HL-60 (cell line): ENCODE measurements at regions not wholly inside any gene's neighbourhood (a gene's known extent, or its start where the extent isn't known, plus 50 kb on each side); places are given as distances from the start of the nearest gene placed in this dataset.

Experiments
- DNase-seq, 2 experiments: peaks; one replicate each; pipeline ENCODE4 v3.0.0-alpha.2; 2010 to 2020; ENCODE audit warnings: low read depth in 1 of 2, low spot score in 1 of 2
- H3K27ac ChIP-seq: fragments of 250-450 bp; sonication (Bioruptor Pico); replicated peaks from 2 replicates; pipeline ENCODE4 v1.5.1; 2020; ENCODE audit warnings: mild to moderate bottlenecking, moderate library complexity
- H3K27me3 ChIP-seq: fragments of 250-450 bp; sonication (Bioruptor Pico); 2 replicates; pipeline ENCODE4 v1.5.1; 2021; ENCODE audit warnings: mild to moderate bottlenecking, moderate library complexity; ENCODE audit not compliant: insufficient read depth, poor library complexity, severe bottlenecking
- H3K4me3 ChIP-seq: replicated peaks from 2 replicates; pipeline ENCODE4 v1.5.1; 2011; ENCODE audit warnings: mild to moderate bottlenecking, control low read depth, low read length; ENCODE audit not compliant: insufficient read depth
- GABPA ChIP-seq: IDR thresholded peaks from 2 replicates; pipeline ENCODE4 v1.6.1; 2012; ENCODE audit warnings: low read depth
- POLR2AphosphoS5 ChIP-seq: IDR thresholded peaks from 2 replicates; pipeline ENCODE4 v1.6.1; 2012; ENCODE audit warnings: low read depth
- SPI1 ChIP-seq: IDR thresholded peaks from 2 replicates; pipeline ENCODE4 v1.6.1; 2012; ENCODE audit warnings: low read depth, mild to moderate bottlenecking, borderline replicate concordance
- TF ChIP-seq, protein P1 (sequence below): IDR thresholded peaks from 2 replicates; pipeline ENCODE4 v1.6.1; 2012; ENCODE audit warnings: low read depth; ENCODE audit not compliant: insufficient replicate concordance
- TF ChIP-seq, protein P2 (sequence below): IDR thresholded peaks from one replicate; pipeline ENCODE4 v1.5.1; 2011; ENCODE audit warnings: low read length, control low read depth, inconsistent platforms; ENCODE audit not compliant: insufficient read depth

DNA sequence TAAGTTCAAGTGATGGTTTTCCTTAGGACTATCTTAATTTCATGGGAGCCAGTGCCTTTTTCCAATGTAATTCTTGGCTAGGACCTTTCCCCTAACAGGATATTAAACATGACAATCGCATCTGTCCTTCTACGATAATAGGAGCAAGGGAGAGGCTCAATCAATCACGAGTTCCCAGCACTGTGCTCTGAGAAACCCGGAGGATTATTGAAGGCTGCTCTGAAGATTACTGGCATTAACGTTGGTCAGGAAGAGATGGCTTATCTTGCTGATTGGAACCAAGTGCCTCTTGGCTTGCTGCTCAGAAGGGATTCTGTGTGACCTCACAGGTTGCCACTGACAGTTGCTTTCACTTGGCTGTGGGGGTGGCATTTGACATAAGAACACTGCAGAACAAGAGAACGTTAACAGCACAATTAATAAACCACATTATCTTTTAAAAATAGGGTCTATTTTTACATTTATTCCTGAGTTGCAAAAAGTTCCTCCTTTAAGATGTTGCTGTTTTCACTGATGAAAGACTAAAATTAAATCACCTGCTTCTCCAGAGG is 252.1 kb upstream of the TAC1 start:
- Histone ChIP-seq H3K4me3 (no peak overlapping the region), H3K27me3 (no peaks in the 10 kb centered on the region), H3K27ac (no peak overlapping the region)
- DNase-seq = no peak
- TF ChIP-seq, protein P1, sequence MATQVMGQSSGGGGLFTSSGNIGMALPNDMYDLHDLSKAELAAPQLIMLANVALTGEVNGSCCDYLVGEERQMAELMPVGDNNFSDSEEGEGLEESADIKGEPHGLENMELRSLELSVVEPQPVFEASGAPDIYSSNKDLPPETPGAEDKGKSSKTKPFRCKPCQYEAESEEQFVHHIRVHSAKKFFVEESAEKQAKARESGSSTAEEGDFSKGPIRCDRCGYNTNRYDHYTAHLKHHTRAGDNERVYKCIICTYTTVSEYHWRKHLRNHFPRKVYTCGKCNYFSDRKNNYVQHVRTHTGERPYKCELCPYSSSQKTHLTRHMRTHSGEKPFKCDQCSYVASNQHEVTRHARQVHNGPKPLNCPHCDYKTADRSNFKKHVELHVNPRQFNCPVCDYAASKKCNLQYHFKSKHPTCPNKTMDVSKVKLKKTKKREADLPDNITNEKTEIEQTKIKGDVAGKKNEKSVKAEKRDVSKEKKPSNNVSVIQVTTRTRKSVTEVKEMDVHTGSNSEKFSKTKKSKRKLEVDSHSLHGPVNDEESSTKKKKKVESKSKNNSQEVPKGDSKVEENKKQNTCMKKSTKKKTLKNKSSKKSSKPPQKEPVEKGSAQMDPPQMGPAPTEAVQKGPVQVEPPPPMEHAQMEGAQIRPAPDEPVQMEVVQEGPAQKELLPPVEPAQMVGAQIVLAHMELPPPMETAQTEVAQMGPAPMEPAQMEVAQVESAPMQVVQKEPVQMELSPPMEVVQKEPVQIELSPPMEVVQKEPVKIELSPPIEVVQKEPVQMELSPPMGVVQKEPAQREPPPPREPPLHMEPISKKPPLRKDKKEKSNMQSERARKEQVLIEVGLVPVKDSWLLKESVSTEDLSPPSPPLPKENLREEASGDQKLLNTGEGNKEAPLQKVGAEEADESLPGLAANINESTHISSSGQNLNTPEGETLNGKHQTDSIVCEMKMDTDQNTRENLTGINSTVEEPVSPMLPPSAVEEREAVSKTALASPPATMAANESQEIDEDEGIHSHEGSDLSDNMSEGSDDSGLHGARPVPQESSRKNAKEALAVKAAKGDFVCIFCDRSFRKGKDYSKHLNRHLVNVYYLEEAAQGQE = no peak
- TF ChIP-seq, protein P2, sequence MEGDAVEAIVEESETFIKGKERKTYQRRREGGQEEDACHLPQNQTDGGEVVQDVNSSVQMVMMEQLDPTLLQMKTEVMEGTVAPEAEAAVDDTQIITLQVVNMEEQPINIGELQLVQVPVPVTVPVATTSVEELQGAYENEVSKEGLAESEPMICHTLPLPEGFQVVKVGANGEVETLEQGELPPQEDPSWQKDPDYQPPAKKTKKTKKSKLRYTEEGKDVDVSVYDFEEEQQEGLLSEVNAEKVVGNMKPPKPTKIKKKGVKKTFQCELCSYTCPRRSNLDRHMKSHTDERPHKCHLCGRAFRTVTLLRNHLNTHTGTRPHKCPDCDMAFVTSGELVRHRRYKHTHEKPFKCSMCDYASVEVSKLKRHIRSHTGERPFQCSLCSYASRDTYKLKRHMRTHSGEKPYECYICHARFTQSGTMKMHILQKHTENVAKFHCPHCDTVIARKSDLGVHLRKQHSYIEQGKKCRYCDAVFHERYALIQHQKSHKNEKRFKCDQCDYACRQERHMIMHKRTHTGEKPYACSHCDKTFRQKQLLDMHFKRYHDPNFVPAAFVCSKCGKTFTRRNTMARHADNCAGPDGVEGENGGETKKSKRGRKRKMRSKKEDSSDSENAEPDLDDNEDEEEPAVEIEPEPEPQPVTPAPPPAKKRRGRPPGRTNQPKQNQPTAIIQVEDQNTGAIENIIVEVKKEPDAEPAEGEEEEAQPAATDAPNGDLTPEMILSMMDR = no peak
- TF ChIP-seq GABPA (no peak), SPI1 (no peak), POLR2AphosphoS5 (no peak)

DNA sequence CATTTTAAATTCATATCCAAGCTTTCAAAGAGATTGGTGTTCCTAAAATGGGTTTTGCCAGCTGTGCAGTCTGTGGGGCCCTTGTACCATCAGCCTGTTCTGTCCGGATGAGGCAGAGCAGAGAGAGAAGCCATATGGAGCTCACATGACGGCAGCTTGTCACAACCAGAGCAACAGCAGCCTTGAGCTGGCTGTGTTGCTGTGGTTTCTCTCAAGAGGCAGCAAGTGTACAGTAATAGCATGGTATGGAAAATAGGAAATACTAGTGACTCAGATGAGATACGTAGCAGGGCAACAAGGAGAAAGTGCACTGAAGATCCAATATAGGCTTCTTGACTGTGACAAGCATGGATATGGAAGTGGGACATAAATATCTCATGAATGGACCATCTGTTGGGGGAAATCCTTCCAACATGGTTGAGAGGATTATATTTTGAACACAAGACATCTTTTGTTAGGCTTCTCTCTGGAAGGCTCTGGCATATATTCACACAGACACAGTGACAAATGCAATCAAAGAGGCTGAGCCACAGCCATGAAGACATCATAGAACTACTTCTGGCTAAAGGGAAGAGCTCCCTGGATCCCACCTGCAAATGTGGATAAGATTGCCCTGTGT is 251.0 kb upstream of the TAC1 start:
- TF ChIP-seq SPI1 (no peak), POLR2AphosphoS5 (no peak), GABPA (no peak)
- TF ChIP-seq, protein P1 = no peak
- TF ChIP-seq, protein P2 = no peak
- H3K27ac ChIP-seq = no peak overlapping the region
- no peak for DNase-seq
- no peaks in the 10 kb centered on the region for H3K27me3 ChIP-seq
- no peak overlapping the region for H3K4me3 ChIP-seq

DNA sequence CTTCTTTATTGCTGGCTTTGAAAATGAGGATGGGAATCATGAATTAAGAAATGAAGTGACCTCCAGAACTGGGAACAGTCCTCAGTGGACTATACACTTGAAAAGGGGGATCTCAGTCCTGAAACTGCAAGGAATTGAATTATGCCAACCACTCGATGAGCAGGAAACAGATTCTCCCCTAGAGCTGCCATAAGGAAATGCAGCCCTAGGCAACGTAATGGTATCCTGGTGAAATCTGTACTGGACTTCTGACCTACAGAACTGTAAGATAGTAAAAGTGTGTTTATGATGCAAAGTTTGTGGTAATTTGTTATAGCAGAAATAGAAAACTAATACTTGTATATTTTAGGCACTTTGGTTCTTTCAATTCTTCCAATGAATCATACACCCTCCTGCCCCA is 236.4 kb upstream of the TAC1 start:
- no peaks in the 10 kb centered on the region for H3K27me3 ChIP-seq
- TF ChIP-seq SPI1 = no peak
- TF ChIP-seq POLR2AphosphoS5 = no peak
- TF ChIP-seq GABPA = no peak
- TF ChIP-seq, protein P1 = no peak
- TF ChIP-seq, protein P2 = no peak
- no peak overlapping the region for H3K4me3 ChIP-seq
- DNase-seq = no peak
- H3K27ac ChIP-seq = no peak overlapping the region
